H9 (cell line): ENCODE measurements at regions not wholly inside any gene's neighbourhood (a gene's known extent, or its start where the extent isn't known, plus 50 kb on each side); places are given as distances from the start of the nearest gene placed in this dataset.

ENCODE experiments used
- DNase-seq: peaks from one replicate; pipeline ENCODE4 v3.0.0-alpha.2; 2017
- H2AFZ ChIP-seq: one replicate; pipeline ENCODE4 v1.6.1; 2013; ENCODE audit warnings: mild to moderate bottlenecking, low read length, control low read depth, moderate library complexity
- H2AK5ac ChIP-seq: 2 replicates; pipeline ENCODE4 v1.6.1; 2013; ENCODE audit warnings: low read length, control low read depth, mixed read lengths; ENCODE audit not compliant: insufficient read length
- H2BK120ac ChIP-seq: one replicate; pipeline ENCODE4 v1.6.1; 2013; ENCODE audit warnings: low read depth, mild to moderate bottlenecking, low read length, control low read depth, inconsistent platforms; ENCODE audit not compliant: poor library complexity, severe bottlenecking
- H2BK12ac ChIP-seq: 2 replicates; pipeline ENCODE4 v1.6.1; 2013; ENCODE audit warnings: low read length, control low read depth, mixed read lengths, low read depth; ENCODE audit not compliant: insufficient read length
- H2BK15ac ChIP-seq: 2 replicates; pipeline ENCODE4 v1.6.1; 2013; ENCODE audit warnings: low read depth, low read length, control low read depth
- H2BK20ac ChIP-seq: one replicate; pipeline ENCODE4 v1.6.1; 2013; ENCODE audit warnings: low read depth, mild to moderate bottlenecking, low read length, control low read depth, inconsistent platforms; ENCODE audit not compliant: poor library complexity, severe bottlenecking
- H2BK5ac ChIP-seq: 2 replicates; pipeline ENCODE4 v1.6.1; 2013; ENCODE audit warnings: low read length, control low read depth, mixed read lengths; ENCODE audit not compliant: insufficient read length
- H3K14ac ChIP-seq: 2 replicates; pipeline ENCODE4 v1.6.1; 2013; ENCODE audit warnings: low read length, control low read depth; ENCODE audit not compliant: insufficient read depth
- H3K18ac ChIP-seq: 2 replicates; pipeline ENCODE4 v1.6.1; 2013; ENCODE audit warnings: low read depth, mild to moderate bottlenecking, mixed read lengths, low read length, control low read depth; ENCODE audit not compliant: insufficient read length
- H3K23ac ChIP-seq: 2 replicates; pipeline ENCODE4 v1.6.1; 2013; ENCODE audit warnings: low read length, control low read depth, mixed read lengths, low read depth; ENCODE audit not compliant: insufficient read length
- H3K23me2 ChIP-seq: 2 replicates; pipeline ENCODE4 v1.6.1; 2013; ENCODE audit warnings: low read depth, mild to moderate bottlenecking, mixed read lengths, low read length, control low read depth; ENCODE audit not compliant: insufficient read length, poor library complexity, severe bottlenecking
- H3K27ac ChIP-seq: 2 replicates; pipeline ENCODE4 v1.5.1; 2013; ENCODE audit warnings: low read length, control low read depth, mixed read lengths, low read depth; ENCODE audit not compliant: insufficient read length
- H3K27me3 ChIP-seq: 2 replicates; pipeline ENCODE4 v1.6.1; 2013; ENCODE audit warnings: low read length, control low read depth, inconsistent platforms; ENCODE audit not compliant: insufficient read depth
- H3K4ac ChIP-seq: 2 replicates; pipeline ENCODE4 v1.6.1; 2013; ENCODE audit warnings: low read depth, mild to moderate bottlenecking, control low read depth, inconsistent platforms, low read length, moderate library complexity
- H3K4me1 ChIP-seq: 2 replicates; pipeline ENCODE4 v1.6.1; 2013; ENCODE audit warnings: low read length, control low read depth, inconsistent platforms; ENCODE audit not compliant: insufficient read depth
- H3K4me2 ChIP-seq: 2 replicates; pipeline ENCODE4 v1.6.1; 2013; ENCODE audit warnings: low read length, control low read depth, mixed read lengths; ENCODE audit not compliant: insufficient read length, insufficient read depth
- H3K56ac ChIP-seq: 2 replicates; pipeline ENCODE4 v1.6.1; 2013; ENCODE audit warnings: low read depth, mild to moderate bottlenecking, mixed read lengths, low read length, control low read depth; ENCODE audit not compliant: insufficient read length
- H3K79me1 ChIP-seq: 2 replicates; pipeline ENCODE4 v1.6.1; 2013; ENCODE audit warnings: low read depth, mild to moderate bottlenecking, moderate library complexity, low read length, control low read depth, inconsistent platforms; ENCODE audit not compliant: insufficient read depth, poor library complexity, severe bottlenecking
- H3K79me2 ChIP-seq: 2 replicates; pipeline ENCODE4 v1.6.1; 2013; ENCODE audit warnings: low read length, control low read depth, inconsistent platforms; ENCODE audit not compliant: insufficient read depth
- H3K9ac ChIP-seq: 2 replicates; pipeline ENCODE4 v1.6.1; 2013; ENCODE audit warnings: low read length, control low read depth, mixed read lengths; ENCODE audit not compliant: insufficient read length; ENCODE audit errors: extremely low read depth
- H3K9me3 ChIP-seq: one replicate; pipeline ENCODE4 v1.6.1; 2013; ENCODE audit warnings: low read depth, low read length, inconsistent platforms; ENCODE audit not compliant: control insufficient read depth
- H3T11ph ChIP-seq: one replicate; pipeline ENCODE4 v1.6.1; 2013; ENCODE audit warnings: mild to moderate bottlenecking, low read length, control low read depth, inconsistent platforms
- H4K20me1 ChIP-seq: one replicate; pipeline ENCODE4 v1.6.1; 2013; ENCODE audit not compliant: control insufficient read depth, insufficient read length, insufficient read depth
- H4K5ac ChIP-seq: 2 replicates; pipeline ENCODE4 v1.6.1; 2013; ENCODE audit warnings: low read depth, mild to moderate bottlenecking, mixed read lengths, low read length, control low read depth; ENCODE audit not compliant: insufficient read length
- H4K8ac ChIP-seq: replicated peaks from 2 replicates; pipeline ENCODE4 v1.6.1; 2013; ENCODE audit warnings: low read length, control low read depth, mixed read lengths, low read depth; ENCODE audit not compliant: insufficient read length
- H4K91ac ChIP-seq: 2 replicates; pipeline ENCODE4 v1.6.1; 2013; ENCODE audit warnings: low read depth, mild to moderate bottlenecking, moderate library complexity, mixed read lengths, low read length, control low read depth; ENCODE audit not compliant: insufficient read length
- H3K27ac Mint-ChIP-seq, 3 experiments: 2 replicates in 2 of 3; 3 replicates in 1 of 3; pipeline ENCODE4 v1.8.0; 2020 to 2021; ENCODE audit warnings: mixed read lengths in 3 of 3, mild to moderate bottlenecking in 1 of 3, moderate library complexity in 1 of 3
- H3K27me3 Mint-ChIP-seq: 2 replicates; pipeline ENCODE4 v1.8.0; 2021; ENCODE audit warnings: low read depth, mild to moderate bottlenecking, moderate library complexity, mixed read lengths
- H3K36me3 Mint-ChIP-seq, 3 experiments: 2 replicates in 2 of 3; 3 replicates in 1 of 3; pipeline ENCODE4 v1.8.0; 2020 to 2021; ENCODE audit warnings: low read depth in 3 of 3, mixed read lengths in 3 of 3; ENCODE audit not compliant: insufficient read depth in 1 of 3
- H3K4me1 Mint-ChIP-seq, 2 experiments: 2 replicates each; pipeline ENCODE4 v1.8.0; 2020; ENCODE audit warnings: mixed read lengths in 2 of 2
- H3K4me3 Mint-ChIP-seq, 2 experiments: 2 replicates in 1 of 2; 3 replicates in 1 of 2; pipeline ENCODE4 v1.8.0; 2020 to 2021; ENCODE audit warnings: mild to moderate bottlenecking in 2 of 2, mixed read lengths in 2 of 2, moderate library complexity in 1 of 2
- H3K9me3 Mint-ChIP-seq, 2 experiments: 2 replicates in 1 of 2; 3 replicates in 1 of 2; pipeline ENCODE4 v1.8.0; 2020; ENCODE audit warnings: mild to moderate bottlenecking in 2 of 2, mixed read lengths in 2 of 2, moderate library complexity in 1 of 2
- WGBS: extraction: QIAGEN DNeasy Blood & Tissue Kit; methylation state at CpG from one replicate; pipeline ENCODE4 v1.1.7; 2013; ENCODE audit warnings: missing lambda C conversion rate, low lambda C conversion rate, mixed read lengths; ENCODE audit not compliant: insufficient read length; ENCODE audit errors: extremely low coverage; 5-methylcytosine and 5-hydroxymethylcytosine counted together
- TF ChIP-seq, protein P1 (sequence below): fragments of 200-600 bp; sonication (generic); conservative IDR thresholded peaks from 3 replicates; pipeline ENCODE4 v1.8.0; 2021; ENCODE audit warnings: antibody characterized with exemption, mild to moderate bottlenecking

GRCh38 chr12:13613297-13613696 is 368.1 kb downstream of the GRIN2B start:
- DNase-seq = no peak
- H2AK5ac ChIP-seq = no peak overlapping the region
- no peaks in the 10 kb centered on the region for H3K4me1 ChIP-seq
- no peaks in the 10 kb centered on the region for H3K79me1 ChIP-seq
- H4K20me1 ChIP-seq = no peaks in the 10 kb centered on the region
- no peak overlapping the region for H2AFZ ChIP-seq
- H3K9me3 ChIP-seq = no peaks in the 10 kb centered on the region
- no peaks in the 10 kb centered on the region for H3K23me2 ChIP-seq
- no peak overlapping the region for H4K91ac ChIP-seq
- peaks cover 0 to 3% (median 0%) of the 10 kb centered on the region in 3 experiments; a peak in 2 of 7 replicates for H3K36me3 Mint-ChIP-seq
- H3K18ac ChIP-seq = no peak overlapping the region
- WGBS = 100% methylated on average over 1 of the region's 3 CpGs
- no peak overlapping the region for H2BK20ac ChIP-seq
- no peak overlapping the region for H3K9ac ChIP-seq
- no peak overlapping the region for H3K27ac ChIP-seq
- H3T11ph ChIP-seq = no peak overlapping the region
- no peak overlapping the region for H3K4ac ChIP-seq
- no peak overlapping the region for H2BK5ac ChIP-seq
- H3K27ac Mint-ChIP-seq = no peak overlapping the region
- H3K23ac ChIP-seq = no peak overlapping the region
- H3K14ac ChIP-seq = no peak overlapping the region
- TF ChIP-seq, protein P1, sequence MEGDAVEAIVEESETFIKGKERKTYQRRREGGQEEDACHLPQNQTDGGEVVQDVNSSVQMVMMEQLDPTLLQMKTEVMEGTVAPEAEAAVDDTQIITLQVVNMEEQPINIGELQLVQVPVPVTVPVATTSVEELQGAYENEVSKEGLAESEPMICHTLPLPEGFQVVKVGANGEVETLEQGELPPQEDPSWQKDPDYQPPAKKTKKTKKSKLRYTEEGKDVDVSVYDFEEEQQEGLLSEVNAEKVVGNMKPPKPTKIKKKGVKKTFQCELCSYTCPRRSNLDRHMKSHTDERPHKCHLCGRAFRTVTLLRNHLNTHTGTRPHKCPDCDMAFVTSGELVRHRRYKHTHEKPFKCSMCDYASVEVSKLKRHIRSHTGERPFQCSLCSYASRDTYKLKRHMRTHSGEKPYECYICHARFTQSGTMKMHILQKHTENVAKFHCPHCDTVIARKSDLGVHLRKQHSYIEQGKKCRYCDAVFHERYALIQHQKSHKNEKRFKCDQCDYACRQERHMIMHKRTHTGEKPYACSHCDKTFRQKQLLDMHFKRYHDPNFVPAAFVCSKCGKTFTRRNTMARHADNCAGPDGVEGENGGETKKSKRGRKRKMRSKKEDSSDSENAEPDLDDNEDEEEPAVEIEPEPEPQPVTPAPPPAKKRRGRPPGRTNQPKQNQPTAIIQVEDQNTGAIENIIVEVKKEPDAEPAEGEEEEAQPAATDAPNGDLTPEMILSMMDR = no peak
- no peaks in the 10 kb centered on the region for H3K79me2 ChIP-seq
- H2BK120ac ChIP-seq = no peak overlapping the region
- H3K56ac ChIP-seq = no peak overlapping the region
- H2BK12ac ChIP-seq = no peak overlapping the region
- H3K9me3 Mint-ChIP-seq = no peaks in the 10 kb centered on the region
- no peaks in the 10 kb centered on the region for H3K27me3 Mint-ChIP-seq
- H2BK15ac ChIP-seq = no peak overlapping the region
- H3K4me2 ChIP-seq = no peak overlapping the region
- H3K4me3 Mint-ChIP-seq = no peak overlapping the region
- no peaks in the 10 kb centered on the region for H3K27me3 ChIP-seq
- no peak overlapping the region for H4K5ac ChIP-seq
- H3K4me1 Mint-ChIP-seq = no peaks in the 10 kb centered on the region
- no peak overlapping the region for H4K8ac ChIP-seq
